NCI-H526 treated with DMSO at 0.1 percent for 48 hours (cell line): ENCODE measurements at regions not wholly inside any gene's neighbourhood (a gene's known extent, or its start where the extent isn't known, plus 50 kb on each side); places are given as distances from the start of the nearest gene placed in this dataset.
"Not testable (repeated sequence)": the region's sequence is repeated elsewhere in the genome, so short reads cannot be mapped to it uniquely, and the experiment has no call there.

Experiments used
- DNase-seq: peaks from one replicate; lab custom pipeline; 2025; lab: John Stamatoyannopoulos, UW

- DNase-seq = peak; percentile 88
Measured at GRCh38 chr13:78139765-78140164, 221.1 kb upstream of the EDNRB start.

- no peak for DNase-seq
Measured at GRCh38 chr13:78138756-78139155, 220.1 kb upstream of the EDNRB start.

GRCh38 chr13:78137404-78138142 is 218.9 kb upstream of the EDNRB start:
- DNase-seq = peak; percentile 95

- no peak for DNase-seq
Measured at GRCh38 chr13:78136966-78137365, 218.3 kb upstream of the EDNRB start.

- DNase-seq = no peak
Measured at GRCh38 chr13:78133511-78133910, 214.9 kb upstream of the EDNRB start.

GRCh38 chr13:78131811-78132210 is 213.2 kb upstream of the EDNRB start:
- DNase-seq = no peak

GRCh38 chr13:78131346-78131745 is 212.7 kb upstream of the EDNRB start:
- no peak for DNase-seq

GRCh38 chr13:78129823-78130222 is 211.2 kb upstream of the EDNRB start:
- DNase-seq = no peak

GRCh38 chr13:78129359-78129758 is 210.7 kb upstream of the EDNRB start:
- DNase-seq = no peak

- DNase-seq = peak; percentile 58
Measured at GRCh38 chr13:78121459-78122348, 203.1 kb upstream of the EDNRB start.

- DNase-seq = no peak
Measured at GRCh38 chr13:78121001-78121400, 202.4 kb upstream of the EDNRB start.

- DNase-seq = not testable (repeated sequence)
Measured at GRCh38 chr13:78120144-78120543, 201.5 kb upstream of the EDNRB start.

- DNase-seq = not testable (repeated sequence)
Measured at GRCh38 chr13:78117070-78117469, 198.4 kb upstream of the EDNRB start.

GRCh38 chr13:78105656-78106055 is 187.0 kb upstream of the EDNRB start:
- DNase-seq = no peak

GRCh38 chr13:78103936-78104335 is 185.3 kb upstream of the EDNRB start:
- DNase-seq = no peak

- DNase-seq = no peak
Measured at GRCh38 chr13:78102741-78103140, 184.1 kb upstream of the EDNRB start.

- no peak for DNase-seq
Measured at GRCh38 chr13:78102121-78102677, 183.6 kb upstream of the EDNRB start.

- no peak for DNase-seq
Measured at GRCh38 chr13:78100486-78100885, 181.9 kb upstream of the EDNRB start.

- DNase-seq = no peak
Measured at GRCh38 chr13:78098249-78098648, 179.6 kb upstream of the EDNRB start.

GRCh38 chr13:78096221-78096620 is 177.6 kb upstream of the EDNRB start:
- DNase-seq = no peak

GRCh38 chr13:78087966-78088678 is 169.5 kb upstream of the EDNRB start:
- no peak for DNase-seq
